Upper lobe of left lung (tissue), 6 donors: ENCODE measurements at regions not wholly inside any gene's neighbourhood (a gene's known extent, or its start where the extent isn't known, plus 50 kb on each side); places are given as distances from the start of the nearest gene placed in this dataset.

Experiments
- ATAC-seq, 2 donors: fragments of 200-7000 bp; cut with Tn5 transposase; one replicate each; pipeline ENCODE4 v1.9.1; 2022; ENCODE audit warnings: mild to moderate bottlenecking in 2 of 2, moderate library complexity in 2 of 2; ENCODE audit not compliant: low FRiP score in 2 of 2
- DNase-seq, 2 donors: peaks; one replicate each; pipeline ENCODE4 v3.0.0-alpha.2; 2019 to 2020
- H3K27ac ChIP-seq, 4 donors: fragments of 200-600 bp; sonication (generic); one replicate each; pipeline ENCODE4 v1.5.1; 2016 to 2019
- H3K27me3 ChIP-seq, 4 donors: fragments of 200-600 bp; sonication (generic); one replicate each; pipeline ENCODE4 v1.5.1; 2017 to 2019
- H3K36me3 ChIP-seq, 4 donors: fragments of 200-600 bp; sonication (generic); one replicate each; pipeline ENCODE4 v1.5.1; 2016 to 2019
- H3K4me1 ChIP-seq, 4 donors: fragments of 200-600 bp; sonication (generic); one replicate each; pipeline ENCODE4 v1.5.1; 2018 to 2019
- H3K4me3 ChIP-seq, 4 donors: fragments of 200-600 bp; sonication (generic); one replicate each; pipeline ENCODE4 v1.5.1; 2017 to 2019; ENCODE audit warnings: mild to moderate bottlenecking in 2 of 4, moderate library complexity in 1 of 4
- H3K9me3 ChIP-seq, 4 donors: fragments of 200-600 bp; sonication (generic); one replicate each; pipeline ENCODE4 v1.5.1; 2018 to 2019
- EP300 ChIP-seq, 4 donors: sonication (generic); formaldehyde crosslinking; IDR thresholded peaks; one replicate each; pipeline ENCODE4 v1.5.1; 2017; ENCODE audit warnings: antibody characterized with exemption in 4 of 4, control low read depth in 2 of 4
- POLR2A ChIP-seq, 4 donors: fragments of 450-650 bp; IDR thresholded peaks; one replicate each; pipeline ENCODE4 v1.5.1; 2016 to 2017; ENCODE audit warnings: antibody characterized with exemption in 4 of 4, mild to moderate bottlenecking in 2 of 4
- POLR2AphosphoS5 ChIP-seq, 2 donors: sonication (generic); formaldehyde crosslinking; IDR thresholded peaks; one replicate each; pipeline ENCODE4 v1.5.1; 2017; ENCODE audit warnings: antibody characterized with exemption in 2 of 2
- WGBS, 2 donors: methylation state at CpG; one replicate each; pipeline ENCODE4 v1.1.5; 2017 to 2018; 5-methylcytosine and 5-hydroxymethylcytosine counted together
- TF ChIP-seq, protein P1 (sequence below), 6 experiments: fragments of 450-650 bp in 4 of 6; fragments of 200-600 bp in 2 of 6; sonication (generic) in 2 of 6; IDR thresholded peaks; one replicate each; pipeline ENCODE4 v1.5.1; 2016 to 2019; ENCODE audit warnings: antibody characterized with exemption in 6 of 6
- donor health status: DM: no; HTN: no; CAD: no; lungs with moderate emphysema.
- donor health status: DM: no; HTN: yes; CAD: no; lungs with severe emphysema.

DNA sequence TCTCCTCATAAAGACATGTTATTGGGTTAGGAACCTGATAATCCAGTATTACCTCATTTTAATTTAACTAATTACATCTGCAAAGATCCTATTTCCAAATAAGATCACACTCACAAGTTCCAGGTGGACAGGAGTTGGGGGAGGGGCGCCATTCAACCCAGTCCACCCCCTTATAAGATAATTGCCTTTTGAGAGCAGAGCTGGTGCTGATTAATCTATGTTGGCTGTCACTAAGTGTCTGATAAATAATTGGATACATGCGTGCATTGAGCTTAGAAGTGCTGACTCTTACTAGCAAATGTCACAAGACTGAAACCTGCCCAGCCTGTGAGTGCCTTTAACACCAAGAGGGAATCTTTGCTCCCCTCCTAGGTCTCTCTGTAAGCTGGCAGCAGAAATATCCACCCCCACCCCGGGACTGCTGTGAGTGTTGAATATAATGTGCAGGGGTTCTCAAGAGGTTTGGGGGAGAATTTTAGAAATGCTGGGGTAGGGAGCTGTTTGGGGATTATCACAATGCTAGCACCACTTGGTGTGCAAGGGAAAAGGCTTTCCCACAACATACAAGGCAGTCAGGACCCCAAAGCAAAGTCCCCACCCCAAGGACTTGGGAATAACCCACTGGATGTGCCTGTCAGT, 87.5 kb downstream of the ANKRD60 start:
- TF ChIP-seq POLR2A (IDR thresholded peaks at IDR 0.05) (no peak), POLR2AphosphoS5 (IDR thresholded peaks at IDR 0.05) (no peak), EP300 (IDR thresholded peaks at IDR 0.05) (no peak)
- Histone ChIP-seq H3K9me3 (no peaks in the 10 kb centered on the region), H3K4me3 (no peak overlapping the region), H3K36me3 (no peaks in the 10 kb centered on the region), H3K27me3 (no peaks in the 10 kb centered on the region), H3K4me1 (no peaks in the 10 kb centered on the region), H3K27ac (no peak overlapping the region)
- WGBS, 2 donors: 71% methylated on average over 3 of the region's 3 CpGs
- no peak for DNase-seq
- no peak for ATAC-seq

DNA sequence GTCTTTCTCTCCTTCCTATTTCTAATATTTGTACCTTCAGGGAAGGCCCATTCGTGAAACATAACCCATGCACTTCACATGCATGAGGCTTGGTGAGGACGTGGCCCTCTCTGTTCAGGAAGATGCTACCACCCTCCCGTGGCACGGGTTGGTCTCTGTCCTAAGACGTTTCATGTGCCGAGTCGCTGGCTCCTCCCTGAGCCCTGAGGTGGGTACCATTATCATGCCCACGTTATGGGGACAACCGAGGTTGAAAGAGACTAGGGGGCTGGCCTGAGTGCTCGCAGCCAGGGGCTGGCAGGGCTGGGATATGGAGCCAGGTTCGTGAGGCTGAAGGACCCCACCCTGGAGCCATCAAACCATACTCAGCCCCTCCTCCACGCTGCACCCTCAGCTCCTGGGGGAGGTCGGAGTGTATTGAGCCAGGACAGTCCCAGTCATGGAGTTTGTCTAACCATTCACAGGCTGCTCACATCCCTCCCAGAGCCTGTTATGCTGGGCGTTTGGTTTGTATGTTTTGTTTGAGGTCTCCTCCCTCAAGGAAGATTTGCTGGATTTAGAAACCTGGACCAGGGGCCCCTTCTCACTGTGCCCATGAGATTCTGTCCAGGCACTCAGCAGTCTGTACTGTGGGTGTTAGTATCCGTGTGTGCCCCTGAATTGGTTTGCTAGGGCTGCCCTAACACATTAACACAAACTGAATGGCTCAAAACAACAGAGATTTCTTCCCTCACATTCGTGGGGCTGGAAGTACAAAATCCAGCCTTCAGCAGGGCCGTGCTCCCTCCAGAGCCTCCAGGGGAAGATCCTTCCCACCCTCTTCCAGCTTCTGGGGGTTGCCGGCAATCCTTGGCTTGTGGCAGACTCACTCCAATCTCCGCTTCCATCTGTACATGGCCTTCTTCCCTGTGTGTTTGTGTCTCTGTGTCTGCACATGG, 88.3 kb downstream of the ANKRD60 start:
- TF ChIP-seq, protein P1, sequence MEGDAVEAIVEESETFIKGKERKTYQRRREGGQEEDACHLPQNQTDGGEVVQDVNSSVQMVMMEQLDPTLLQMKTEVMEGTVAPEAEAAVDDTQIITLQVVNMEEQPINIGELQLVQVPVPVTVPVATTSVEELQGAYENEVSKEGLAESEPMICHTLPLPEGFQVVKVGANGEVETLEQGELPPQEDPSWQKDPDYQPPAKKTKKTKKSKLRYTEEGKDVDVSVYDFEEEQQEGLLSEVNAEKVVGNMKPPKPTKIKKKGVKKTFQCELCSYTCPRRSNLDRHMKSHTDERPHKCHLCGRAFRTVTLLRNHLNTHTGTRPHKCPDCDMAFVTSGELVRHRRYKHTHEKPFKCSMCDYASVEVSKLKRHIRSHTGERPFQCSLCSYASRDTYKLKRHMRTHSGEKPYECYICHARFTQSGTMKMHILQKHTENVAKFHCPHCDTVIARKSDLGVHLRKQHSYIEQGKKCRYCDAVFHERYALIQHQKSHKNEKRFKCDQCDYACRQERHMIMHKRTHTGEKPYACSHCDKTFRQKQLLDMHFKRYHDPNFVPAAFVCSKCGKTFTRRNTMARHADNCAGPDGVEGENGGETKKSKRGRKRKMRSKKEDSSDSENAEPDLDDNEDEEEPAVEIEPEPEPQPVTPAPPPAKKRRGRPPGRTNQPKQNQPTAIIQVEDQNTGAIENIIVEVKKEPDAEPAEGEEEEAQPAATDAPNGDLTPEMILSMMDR (IDR thresholded peaks at IDR 0.05): no peak
- TF ChIP-seq EP300 (IDR thresholded peaks at IDR 0.05): no peak
- TF ChIP-seq POLR2AphosphoS5 (IDR thresholded peaks at IDR 0.05): no peak
- TF ChIP-seq POLR2A (IDR thresholded peaks at IDR 0.05): no peak
- no peak overlapping the region for H3K27ac ChIP-seq
- no peaks in the 10 kb centered on the region for H3K27me3 ChIP-seq
- no peaks in the 10 kb centered on the region for H3K36me3 ChIP-seq
- DNase-seq (peak in 1 of 2 donors; percentile 23), ATAC-seq (no peak)
- H3K9me3 ChIP-seq: no peaks in the 10 kb centered on the region
- no peak overlapping the region for H3K4me3 ChIP-seq
- WGBS, 2 donors: 81 to 86% methylated on average over 14 to 19 of the region's 19 CpGs
- H3K4me1 ChIP-seq: peaks cover 0 to 7% (median 0%) of the 10 kb centered on the region in 4 donors

DNA sequence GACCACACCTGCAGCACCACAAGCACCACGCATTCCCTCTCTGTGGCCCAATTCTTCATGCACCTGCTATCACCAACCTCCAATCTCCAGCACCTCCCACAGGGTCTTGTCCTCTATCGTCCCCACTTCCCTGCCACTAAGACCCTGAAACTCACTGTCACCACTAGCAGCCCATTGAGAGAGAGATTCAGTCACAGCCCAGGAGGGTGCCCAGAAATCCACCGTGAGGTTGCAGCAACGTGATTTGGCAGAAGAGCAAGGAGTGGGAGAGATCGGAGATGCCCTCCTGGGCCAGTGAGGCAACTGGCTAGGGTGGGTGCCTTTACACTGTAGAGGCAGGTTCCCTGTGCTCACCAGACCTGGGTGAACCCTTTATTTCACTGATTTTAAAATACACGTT, 90.1 kb downstream of the ANKRD60 start:
- Histone ChIP-seq H3K36me3 (no peaks in the 10 kb centered on the region), H3K4me3 (no peak overlapping the region), H3K4me1 (peaks cover 0 to 7% (median 0%) of the 10 kb centered on the region in 4 donors), H3K27ac (no peak overlapping the region), H3K9me3 (no peaks in the 10 kb centered on the region), H3K27me3 (peaks cover 0 to 3% (median 0%) of the 10 kb centered on the region in 4 donors)
- WGBS, 2 donors: 75 to 81% methylated on average over 6 of the region's 6 CpGs
- no peak for TF ChIP-seq POLR2AphosphoS5 (IDR thresholded peaks at IDR 0.05)
- ATAC-seq: no peak
- DNase-seq: no peak

DNA sequence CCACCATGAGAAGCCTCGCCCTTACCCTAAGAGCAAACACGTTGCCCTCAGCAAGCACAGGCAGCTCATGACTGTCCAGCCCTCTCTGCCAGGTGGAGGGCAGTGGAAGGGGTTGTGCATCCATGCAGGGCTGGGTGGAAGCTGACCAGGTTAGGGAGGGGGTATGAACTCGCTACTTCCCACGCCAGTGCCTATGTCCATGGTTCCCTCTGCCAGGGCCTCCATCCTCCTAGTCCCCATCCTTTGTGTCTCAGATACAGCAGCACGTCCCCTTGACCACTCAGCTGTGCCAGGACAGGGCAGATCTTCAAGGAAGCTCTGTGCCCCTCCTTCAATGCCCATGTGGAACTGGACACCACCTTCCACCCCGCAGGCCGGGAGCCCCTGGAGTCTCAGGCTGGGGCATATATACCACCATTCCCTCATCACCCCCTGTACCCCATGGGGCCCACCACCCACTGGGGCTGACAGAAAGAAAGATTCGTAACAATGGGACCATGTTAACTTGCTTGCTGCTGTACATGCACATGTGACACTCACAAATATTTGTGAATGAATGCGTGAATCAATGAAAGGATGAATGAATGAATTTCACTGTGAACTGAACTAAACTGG, 90.7 kb downstream of the ANKRD60 start:
- Histone ChIP-seq H3K4me1 (peaks cover 0 to 7% (median 0%) of the 10 kb centered on the region in 4 donors), H3K4me3 (no peak overlapping the region), H3K9me3 (no peaks in the 10 kb centered on the region), H3K27me3 (peaks cover 0 to 3% (median 0%) of the 10 kb centered on the region in 4 donors), H3K27ac (no peak overlapping the region), H3K36me3 (no peaks in the 10 kb centered on the region)
- DNase-seq: no peak
- 82 to 89% methylated on average over 9 of the region's 9 CpGs for WGBS, 2 donors
- no peak for ATAC-seq
- TF ChIP-seq POLR2AphosphoS5 (IDR thresholded peaks at IDR 0.05): no peak
- TF ChIP-seq EP300 (IDR thresholded peaks at IDR 0.05): no peak
- no peak for TF ChIP-seq POLR2A (IDR thresholded peaks at IDR 0.05)
- TF ChIP-seq, protein P1 (IDR thresholded peaks at IDR 0.05): no peak

DNA sequence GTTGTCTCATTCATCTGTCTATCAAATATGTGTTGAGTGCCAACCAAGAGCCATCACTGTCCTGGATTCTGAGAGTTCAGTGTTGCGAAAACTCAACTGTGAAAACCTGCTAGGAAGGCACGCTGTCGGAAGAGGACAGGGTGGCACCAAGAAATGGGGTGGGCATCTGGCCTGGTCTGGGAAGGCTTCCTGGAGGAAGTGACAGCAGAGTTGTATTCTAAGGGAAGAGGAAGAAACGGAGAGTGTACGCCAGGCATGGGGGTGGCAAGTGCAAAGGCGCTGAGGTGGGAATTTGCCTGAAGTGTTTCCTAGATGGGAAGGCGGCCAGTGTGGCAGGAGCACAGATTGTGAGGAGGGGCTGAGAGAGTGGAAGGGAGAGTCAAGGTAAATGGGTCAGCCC, 91.2 kb downstream of the ANKRD60 start:
- Histone ChIP-seq H3K36me3 (no peaks in the 10 kb centered on the region), H3K27ac (no peak overlapping the region), H3K4me3 (no peak overlapping the region), H3K27me3 (peaks cover 0 to 3% (median 0%) of the 10 kb centered on the region in 4 donors), H3K9me3 (no peaks in the 10 kb centered on the region), H3K4me1 (peaks cover 0 to 7% (median under 1%) of the 10 kb centered on the region in 4 donors)
- DNase-seq (no peak), ATAC-seq (no peak)
- no peak for TF ChIP-seq POLR2AphosphoS5 (IDR thresholded peaks at IDR 0.05)
- TF ChIP-seq POLR2A (IDR thresholded peaks at IDR 0.05): no peak
- TF ChIP-seq EP300 (IDR thresholded peaks at IDR 0.05): no peak
- TF ChIP-seq, protein P1 (IDR thresholded peaks at IDR 0.05): no peak
- 95 to 99% methylated on average over 7 of the region's 7 CpGs for WGBS, 2 donors
